Osteocyte (in vitro differentiated cells): ENCODE measurements at regions not wholly inside any gene's neighbourhood (a gene's known extent, or its start where the extent isn't known, plus 50 kb on each side); places are given as distances from the start of the nearest gene placed in this dataset.

Source experiments
- DNase-seq: peaks from one replicate; pipeline ENCODE4 v3.0.0; 2021; ENCODE audit warnings: mixed read lengths; ENCODE audit not compliant: unreplicated experiment; ENCODE audit errors: extremely low spot score
- H3K27ac Mint-ChIP-seq: one replicate; pipeline ENCODE4 v1.8.0; 2021; ENCODE audit warnings: mild to moderate bottlenecking, mixed read lengths; ENCODE audit not compliant: unreplicated experiment
- H3K27me3 Mint-ChIP-seq: one replicate; pipeline ENCODE4 v1.8.0; 2021; ENCODE audit warnings: mixed read lengths; ENCODE audit not compliant: unreplicated experiment
- H3K36me3 Mint-ChIP-seq: one replicate; pipeline ENCODE4 v1.8.0; 2021; ENCODE audit warnings: mixed read lengths; ENCODE audit not compliant: unreplicated experiment
- H3K4me1 Mint-ChIP-seq: one replicate; pipeline ENCODE4 v1.8.0; 2021; ENCODE audit warnings: mixed read lengths; ENCODE audit not compliant: unreplicated experiment
- H3K4me3 Mint-ChIP-seq: one replicate; pipeline ENCODE4 v1.8.0; 2021; ENCODE audit warnings: mild to moderate bottlenecking, moderate library complexity, mixed read lengths; ENCODE audit not compliant: unreplicated experiment
- H3K9me3 Mint-ChIP-seq: one replicate; pipeline ENCODE4 v1.8.0; 2021; ENCODE audit warnings: mixed read lengths; ENCODE audit not compliant: unreplicated experiment
- TF ChIP-seq, protein P1 (sequence below): fragments of 200-600 bp; sonication (generic); IDR thresholded peaks from 2 replicates; pipeline ENCODE4 v1.5.0; 2021; ENCODE audit warnings: antibody characterized with exemption, mild to moderate bottlenecking, moderate library complexity

DNA sequence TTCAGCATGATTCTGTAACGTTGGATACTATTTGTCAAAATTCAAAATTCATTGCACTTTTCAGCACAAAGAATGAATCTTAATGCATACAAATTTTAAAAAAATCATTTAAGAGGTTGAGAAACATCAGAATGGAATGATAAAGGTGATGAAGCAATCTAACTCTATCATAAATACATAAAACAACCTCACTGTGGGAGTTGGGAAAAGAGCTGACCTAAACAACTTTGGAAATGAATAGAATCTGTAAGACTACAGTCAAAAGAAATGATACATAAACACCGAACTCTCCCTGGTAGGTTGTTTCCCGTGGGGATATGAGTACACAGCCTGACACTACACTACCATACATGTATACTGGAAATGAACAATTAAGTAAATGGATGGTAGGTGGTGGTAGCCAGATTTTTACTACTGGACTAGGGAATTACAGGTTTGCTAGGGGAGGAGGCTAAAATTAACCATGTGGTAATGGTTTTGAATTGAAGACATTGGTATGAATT, 64.9 kb upstream of the PARP11 start:
- Mint-ChIP-seq H3K4me1 (no peaks in the 10 kb centered on the region), H3K27me3 (no peaks in the 10 kb centered on the region), H3K27ac (no peak overlapping the region), H3K36me3 (no peaks in the 10 kb centered on the region), H3K4me3 (no peak overlapping the region), H3K9me3 (no peaks in the 10 kb centered on the region)
- TF ChIP-seq, protein P1, sequence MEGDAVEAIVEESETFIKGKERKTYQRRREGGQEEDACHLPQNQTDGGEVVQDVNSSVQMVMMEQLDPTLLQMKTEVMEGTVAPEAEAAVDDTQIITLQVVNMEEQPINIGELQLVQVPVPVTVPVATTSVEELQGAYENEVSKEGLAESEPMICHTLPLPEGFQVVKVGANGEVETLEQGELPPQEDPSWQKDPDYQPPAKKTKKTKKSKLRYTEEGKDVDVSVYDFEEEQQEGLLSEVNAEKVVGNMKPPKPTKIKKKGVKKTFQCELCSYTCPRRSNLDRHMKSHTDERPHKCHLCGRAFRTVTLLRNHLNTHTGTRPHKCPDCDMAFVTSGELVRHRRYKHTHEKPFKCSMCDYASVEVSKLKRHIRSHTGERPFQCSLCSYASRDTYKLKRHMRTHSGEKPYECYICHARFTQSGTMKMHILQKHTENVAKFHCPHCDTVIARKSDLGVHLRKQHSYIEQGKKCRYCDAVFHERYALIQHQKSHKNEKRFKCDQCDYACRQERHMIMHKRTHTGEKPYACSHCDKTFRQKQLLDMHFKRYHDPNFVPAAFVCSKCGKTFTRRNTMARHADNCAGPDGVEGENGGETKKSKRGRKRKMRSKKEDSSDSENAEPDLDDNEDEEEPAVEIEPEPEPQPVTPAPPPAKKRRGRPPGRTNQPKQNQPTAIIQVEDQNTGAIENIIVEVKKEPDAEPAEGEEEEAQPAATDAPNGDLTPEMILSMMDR: no peak
- no peak for DNase-seq

DNA sequence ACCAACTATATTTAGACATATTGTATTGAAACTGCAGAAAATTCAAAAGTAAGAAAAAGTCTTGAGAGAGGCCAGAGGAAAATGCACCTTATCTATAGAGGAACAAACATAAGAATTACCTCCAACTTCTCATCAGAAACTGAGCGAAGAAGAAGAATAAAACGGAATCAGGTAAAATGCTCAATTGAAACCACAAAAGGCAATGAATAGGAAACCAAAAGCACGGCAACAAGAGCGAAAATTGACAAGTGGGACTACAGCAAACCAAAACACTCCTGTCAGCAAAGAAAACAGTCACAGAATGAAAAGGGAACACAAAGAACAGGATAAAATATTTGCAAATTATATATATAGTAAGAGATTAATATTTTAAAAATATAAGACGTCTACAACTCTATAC, 61.9 kb upstream of the PARP11 start:
- Mint-ChIP-seq H3K27me3 (no peaks in the 10 kb centered on the region), H3K9me3 (no peaks in the 10 kb centered on the region), H3K4me3 (no peak overlapping the region), H3K36me3 (no peaks in the 10 kb centered on the region), H3K4me1 (no peaks in the 10 kb centered on the region), H3K27ac (no peak overlapping the region)
- TF ChIP-seq, protein P1: no peak
- DNase-seq: no peak

DNA sequence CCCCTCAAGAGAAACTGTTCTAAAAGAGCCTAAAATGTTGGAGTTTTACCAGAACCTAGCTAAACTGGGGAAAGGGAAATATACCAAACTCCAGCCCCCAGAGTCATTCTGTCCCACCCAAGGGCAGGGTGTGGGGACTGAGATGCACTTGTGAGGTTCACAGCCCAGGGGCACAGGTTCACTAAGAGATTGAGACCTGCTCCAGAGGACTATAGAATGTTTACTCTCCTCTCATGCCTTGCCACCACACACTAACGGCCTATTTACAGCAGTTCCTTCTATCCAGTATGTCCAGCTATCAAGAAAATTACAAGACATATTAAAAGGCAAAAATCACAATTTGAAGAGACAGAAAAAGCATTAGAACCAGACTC, 60.6 kb upstream of the PARP11 start:
- DNase-seq: no peak
- no peak overlapping the region for H3K27ac Mint-ChIP-seq
- no peaks in the 10 kb centered on the region for H3K9me3 Mint-ChIP-seq
- H3K36me3 Mint-ChIP-seq: no peaks in the 10 kb centered on the region
- no peak overlapping the region for H3K4me3 Mint-ChIP-seq
- H3K27me3 Mint-ChIP-seq: no peaks in the 10 kb centered on the region
- H3K4me1 Mint-ChIP-seq: no peaks in the 10 kb centered on the region
- TF ChIP-seq, protein P1: no peak

DNA sequence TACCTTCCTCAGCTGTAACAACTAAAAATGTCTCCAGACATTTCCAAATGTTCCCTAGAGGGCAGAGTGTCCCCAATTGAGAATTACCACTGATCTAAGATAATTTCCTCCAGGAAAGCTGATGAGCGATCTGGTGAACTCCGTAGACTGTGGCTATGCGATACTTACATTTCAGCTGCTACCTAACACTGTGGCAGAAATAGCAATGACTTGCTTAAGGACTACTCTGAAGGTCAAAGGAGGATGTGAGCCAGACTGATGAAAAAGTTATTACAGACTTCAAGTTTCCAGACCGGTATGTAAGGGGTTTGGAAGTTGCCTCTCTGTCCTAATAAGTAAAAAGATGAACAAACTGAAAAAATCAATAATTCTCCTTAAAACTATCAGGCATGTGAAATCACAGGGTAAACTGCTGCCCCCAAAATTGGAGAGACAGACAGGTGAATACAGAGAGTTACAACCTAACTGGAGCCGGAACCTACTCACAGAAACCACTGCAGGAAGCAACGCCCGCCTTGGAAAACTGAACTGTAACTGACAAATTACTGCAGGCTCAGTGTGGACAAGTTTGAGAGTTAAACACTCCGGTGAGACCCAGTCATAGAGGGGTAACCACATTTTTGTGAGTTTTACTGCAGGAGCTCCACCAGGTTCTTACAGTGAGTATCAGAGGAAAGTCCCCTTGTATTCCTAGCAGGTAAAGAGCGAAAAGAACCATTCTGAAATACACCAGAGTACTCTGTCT, 60.0 kb upstream of the PARP11 start:
- H3K9me3 Mint-ChIP-seq: no peaks in the 10 kb centered on the region
- TF ChIP-seq, protein P1: no peak
- H3K27ac Mint-ChIP-seq: no peak overlapping the region
- H3K4me1 Mint-ChIP-seq: no peaks in the 10 kb centered on the region
- no peaks in the 10 kb centered on the region for H3K36me3 Mint-ChIP-seq
- H3K27me3 Mint-ChIP-seq: no peaks in the 10 kb centered on the region
- no peak overlapping the region for H3K4me3 Mint-ChIP-seq
- DNase-seq: no peak

DNA sequence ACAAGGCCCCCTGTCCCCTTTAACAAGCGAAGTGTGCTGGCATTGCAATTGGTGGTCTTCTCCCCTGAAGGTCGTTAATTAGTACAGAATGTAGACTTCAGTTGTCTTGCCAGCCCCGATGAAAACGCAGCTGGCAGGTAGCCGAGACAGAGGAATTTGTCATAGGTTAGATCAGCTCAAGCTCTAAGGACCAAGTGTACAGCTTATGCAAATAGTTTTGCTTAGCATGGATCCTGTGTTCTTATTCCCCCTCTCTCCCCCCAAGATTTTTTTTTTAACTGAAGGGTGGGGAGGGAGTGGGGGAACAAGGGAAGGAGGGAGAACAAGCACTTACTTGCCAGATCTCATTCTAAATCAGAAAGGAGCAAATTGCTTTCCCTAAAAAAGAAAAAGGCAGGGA, 58.6 kb upstream of the PARP11 start:
- Mint-ChIP-seq H3K9me3 (no peaks in the 10 kb centered on the region), H3K36me3 (no peaks in the 10 kb centered on the region), H3K4me1 (no peaks in the 10 kb centered on the region), H3K27ac (no peak overlapping the region), H3K27me3 (no peaks in the 10 kb centered on the region), H3K4me3 (no peak overlapping the region)
- TF ChIP-seq, protein P1: no peak
- no peak for DNase-seq
